HepG2 (cell line): ENCODE measurements at regions not wholly inside any gene's neighbourhood (a gene's known extent, or its start where the extent isn't known, plus 50 kb on each side); places are given as distances from the start of the nearest gene placed in this dataset.

Experiments
- ARID5B ChIP-seq: IDR thresholded peaks from 2 replicates; pipeline ENCODE4 v1.4.0; 2020; ENCODE audit warnings: mild to moderate bottlenecking, missing genetic modification reagents
- DRAP1 ChIP-seq: IDR thresholded peaks from 2 replicates; pipeline ENCODE4 v1.6.1; 2016; ENCODE audit warnings: missing genetic modification reagents, missing compliant biosample characterization
- GTF3A ChIP-seq: sonication (generic); formaldehyde crosslinking; conservative IDR thresholded peaks from 2 replicates; pipeline ENCODE4 v1.4.0; 2020; ENCODE audit warnings: mild to moderate bottlenecking, missing genetic modification reagents
- HOXA3 ChIP-seq: sonication (generic); formaldehyde crosslinking; IDR thresholded peaks from 2 replicates; pipeline ENCODE4 v1.5.0; 2020; ENCODE audit warnings: missing genetic modification reagents
- JDP2 ChIP-seq: sonication (generic); formaldehyde crosslinking; IDR thresholded peaks from 2 replicates; pipeline ENCODE4 v1.8.1; 2022; ENCODE audit warnings: missing genetic modification reagents, borderline replicate concordance
- KLF15 ChIP-seq: sonication (generic); formaldehyde crosslinking; IDR thresholded peaks from 2 replicates; pipeline ENCODE4 v1.8.1; 2023; ENCODE audit warnings: borderline replicate concordance, mild to moderate bottlenecking, inconsistent platforms, missing genetic modification reagents, mixed read lengths
- LRRFIP1 ChIP-seq: sonication (generic); formaldehyde crosslinking; conservative IDR thresholded peaks from 2 replicates; pipeline ENCODE4 v1.4.0; 2020; ENCODE audit warnings: missing genetic modification reagents
- MTA1 ChIP-seq: sonication (generic); formaldehyde crosslinking; IDR thresholded peaks from 2 replicates; pipeline ENCODE4 v1.4.0; 2020; ENCODE audit warnings: missing genetic modification reagents, mild to moderate bottlenecking, borderline replicate concordance
- PAWR ChIP-seq: sonication (generic); formaldehyde crosslinking; IDR thresholded peaks from 2 replicates; pipeline ENCODE4 v1.4.0; 2020; ENCODE audit warnings: missing genetic modification reagents, mild to moderate bottlenecking, borderline replicate concordance
- PREB ChIP-seq: sonication (generic); formaldehyde crosslinking; IDR thresholded peaks from 2 replicates; pipeline ENCODE4 v1.4.0; 2020; ENCODE audit warnings: missing genetic modification reagents
- RARA ChIP-seq: IDR thresholded peaks from 2 replicates; pipeline ENCODE4 v1.6.1; 2016; ENCODE audit warnings: missing genetic modification reagents, missing compliant biosample characterization
- SMARCC2 ChIP-seq: fragments of 450-650 bp; IDR thresholded peaks from 2 replicates; pipeline ENCODE4 v1.6.1; 2017; ENCODE audit warnings: antibody characterized with exemption, mild to moderate bottlenecking
- TEAD3 ChIP-seq: optimal IDR thresholded peaks from 2 replicates; pipeline ENCODE3; 2016; ENCODE audit warnings: borderline replicate concordance
- WIZ ChIP-seq: sonication (generic); formaldehyde crosslinking; IDR thresholded peaks from 2 replicates; pipeline ENCODE4 v1.5.1; 2020; ENCODE audit warnings: mild to moderate bottlenecking, missing genetic modification reagents
- YEATS2 ChIP-seq: sonication (generic); formaldehyde crosslinking; IDR thresholded peaks from 2 replicates; pipeline ENCODE4 v1.4.0; 2020; ENCODE audit warnings: missing genetic modification reagents, borderline replicate concordance
- ZBTB42 ChIP-seq: sonication (generic); formaldehyde crosslinking; IDR thresholded peaks from 2 replicates; pipeline ENCODE4 v1.5.0; 2020; ENCODE audit warnings: mild to moderate bottlenecking, missing genetic modification reagents
- ZMAT3 ChIP-seq: sonication (generic); formaldehyde crosslinking; conservative IDR thresholded peaks from 2 replicates; pipeline ENCODE4 v1.7.0; 2021; ENCODE audit warnings: missing genetic modification reagents
- ZMYM3 ChIP-seq: sonication (generic); formaldehyde crosslinking; IDR thresholded peaks from 2 replicates; pipeline ENCODE4 v1.5.1; 2020; ENCODE audit warnings: mild to moderate bottlenecking, missing genetic modification reagents
- ZNF513 ChIP-seq: sonication (generic); formaldehyde crosslinking; conservative IDR thresholded peaks from 2 replicates; pipeline ENCODE4 v1.5.0; 2020; ENCODE audit warnings: missing genetic modification reagents
- TF ChIP-seq, protein P1 (sequence below): sonication (generic); formaldehyde crosslinking; IDR thresholded peaks from 2 replicates; pipeline ENCODE4 v1.4.0; 2020; ENCODE audit warnings: missing genetic modification reagents, borderline replicate concordance

- TF ChIP-seq ZMYM3 (CRISPR knock-in tag) (peak; percentile 43; the same call in 1 of the 2 replicates), SMARCC2 (no peak), YEATS2 (CRISPR knock-in tag) (no peak), DRAP1 (CRISPR knock-in tag) (peak; percentile 40; the same call in 1 of the 2 replicates), ZNF513 (CRISPR knock-in tag) (no peak), PAWR (no peak), RARA (no peak), KLF15 (CRISPR knock-in tag) (no peak), MTA1 (CRISPR knock-in tag) (peak; percentile 54; the same call in 1 of the 2 replicates), ZBTB42 (CRISPR knock-in tag) (no peak), ARID5B (CRISPR knock-in tag) (peak; percentile 75; the same call in 1 of the 2 replicates), ZMAT3 (CRISPR knock-in tag) (no peak), GTF3A (CRISPR knock-in tag) (no peak), PREB (no peak), HOXA3 (CRISPR knock-in tag) (peak; percentile 54; the same call in 1 of the 2 replicates), JDP2 (no peak), TEAD3 (CRISPR knock-in tag) (peak; percentile 43), LRRFIP1 (no peak), WIZ (CRISPR knock-in tag) (no peak)
- TF ChIP-seq, protein P1, sequence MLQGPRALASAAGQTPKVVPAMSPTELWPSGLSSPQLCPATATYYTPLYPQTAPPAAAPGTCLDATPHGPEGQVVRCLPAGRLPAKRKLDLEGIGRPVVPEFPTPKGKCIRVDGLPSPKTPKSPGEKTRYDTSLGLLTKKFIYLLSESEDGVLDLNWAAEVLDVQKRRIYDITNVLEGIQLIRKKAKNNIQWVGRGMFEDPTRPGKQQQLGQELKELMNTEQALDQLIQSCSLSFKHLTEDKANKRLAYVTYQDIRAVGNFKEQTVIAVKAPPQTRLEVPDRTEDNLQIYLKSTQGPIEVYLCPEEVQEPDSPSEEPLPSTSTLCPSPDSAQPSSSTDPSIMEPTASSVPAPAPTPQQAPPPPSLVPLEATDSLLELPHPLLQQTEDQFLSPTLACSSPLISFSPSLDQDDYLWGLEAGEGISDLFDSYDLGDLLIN, result no peak
Measured at GRCh38 chr15:62485170-62485720, 320.2 kb upstream of the C2CD4B start (continued).
